Neural cell (in vitro differentiated cells): ENCODE measurements at regions not wholly inside any gene's neighbourhood (a gene's known extent, or its start where the extent isn't known, plus 50 kb on each side); places are given as distances from the start of the nearest gene placed in this dataset.

Source experiments
- H2AFZ ChIP-seq: fragments of 200-600, 300-800 bp; sonication (generic), shearing (Covaris generic); 2 replicates; pipeline ENCODE4 v1.6.0; 2014; ENCODE audit warnings: low read depth, mild to moderate bottlenecking, antibody characterized with exemption, low read length, moderate library complexity
- H3F3A ChIP-seq: fragments of 200-600 bp; shearing (Covaris generic); 2 replicates; pipeline ENCODE4 v1.6.1; 2016; ENCODE audit warnings: mild to moderate bottlenecking, moderate library complexity, mixed read lengths, antibody characterized with exemption, low read length; ENCODE audit not compliant: insufficient read depth, poor library complexity, severe bottlenecking
- H3K27ac ChIP-seq: fragments of 200-600, 300-800 bp; sonication (generic), shearing (Covaris generic); 2 replicates; pipeline ENCODE4 v1.5.1; 2014; ENCODE audit warnings: mild to moderate bottlenecking, low read length, moderate library complexity
- H3K27me3 ChIP-seq: fragments of 300-800, 200-600 bp; sonication (generic), shearing (Covaris generic); 2 replicates; pipeline ENCODE4 v1.6.0; 2014; ENCODE audit warnings: mild to moderate bottlenecking, low read depth, low read length, moderate library complexity; ENCODE audit not compliant: insufficient read depth
- H3K36me3 ChIP-seq: fragments of 300-800, 200-600 bp; sonication (generic), shearing (Covaris generic); 2 replicates; pipeline ENCODE4 v1.5.1; 2014; ENCODE audit warnings: mild to moderate bottlenecking, antibody characterized with exemption, low read length, moderate library complexity; ENCODE audit not compliant: insufficient read depth
- H3K4me2 ChIP-seq: fragments of 300-800, 200-600 bp; sonication (generic), shearing (Covaris generic); 2 replicates; pipeline ENCODE4 v1.6.0; 2014; ENCODE audit warnings: mild to moderate bottlenecking, low read length
- H3K4me3 ChIP-seq: fragments of 300-800, 200-600 bp; sonication (generic), shearing (Covaris generic); 2 replicates; pipeline ENCODE4 v1.5.1; 2014; ENCODE audit warnings: mild to moderate bottlenecking, low read length, moderate library complexity
- H3K79me2 ChIP-seq: fragments of 200-600 bp; shearing (Covaris generic); replicated peaks from 2 replicates; pipeline ENCODE4 v1.6.0; 2014; ENCODE audit warnings: mild to moderate bottlenecking, low read length, moderate library complexity; ENCODE audit not compliant: insufficient read depth
- H3K9ac ChIP-seq: fragments of 300-800, 200-600 bp; sonication (generic), shearing (Covaris generic); 2 replicates; pipeline ENCODE4 v1.6.1; 2016; ENCODE audit warnings: mild to moderate bottlenecking, low read length, mixed read lengths
- H3K9me2 ChIP-seq: fragments of 200-600 bp; shearing (Covaris generic); 2 replicates; pipeline ENCODE4 v1.6.1; 2016; ENCODE audit warnings: mild to moderate bottlenecking, low read length, mixed read lengths; ENCODE audit not compliant: insufficient read depth
- H3K9me3 ChIP-seq: fragments of 200-600, 300-800 bp; sonication (generic), shearing (Covaris generic); 2 replicates; pipeline ENCODE4 v1.6.1; 2016; ENCODE audit warnings: mild to moderate bottlenecking, mixed run types, low read length, moderate library complexity, mixed read lengths
- H4K20me1 ChIP-seq: fragments of 200-600 bp; shearing (Covaris generic); 2 replicates; pipeline ENCODE4 v1.6.1; 2016; ENCODE audit warnings: mild to moderate bottlenecking, mixed run types; ENCODE audit not compliant: insufficient read depth
- CTCF ChIP-seq: fragments of 450-650 bp; IDR thresholded peaks from 2 replicates; pipeline ENCODE4 v1.5.1; 2014; ENCODE audit warnings: antibody characterized with exemption, mild to moderate bottlenecking, moderate library complexity; ENCODE audit not compliant: poor library complexity, severe bottlenecking
- EP300 ChIP-seq: fragments of 450-650 bp; conservative IDR thresholded peaks from 2 replicates; pipeline ENCODE4 v1.6.1; 2014; ENCODE audit warnings: antibody characterized with exemption, mild to moderate bottlenecking, moderate library complexity; ENCODE audit not compliant: poor library complexity, severe bottlenecking
- EZH2 ChIP-seq: fragments of 200-600, 300-800 bp; shearing (Covaris generic), sonication (generic); IDR thresholded peaks from 2 replicates; pipeline ENCODE4 v1.6.1; 2014; ENCODE audit warnings: antibody characterized with exemption, low read length, borderline replicate concordance, mild to moderate bottlenecking; ENCODE audit not compliant: insufficient read depth, poor library complexity, severe bottlenecking
- MXI1 ChIP-seq: fragments of 450-650 bp; conservative IDR thresholded peaks from 2 replicates; pipeline ENCODE4 v1.6.1; 2014; ENCODE audit warnings: antibody characterized with exemption, mild to moderate bottlenecking; ENCODE audit not compliant: poor library complexity, severe bottlenecking
- POLR2AphosphoS5 ChIP-seq: IDR thresholded peaks from 2 replicates; pipeline ENCODE4 v1.6.1; 2012
- RAD21 ChIP-seq: fragments of 450-650 bp; conservative IDR thresholded peaks from 2 replicates; pipeline ENCODE4 v1.6.1; 2014; ENCODE audit warnings: antibody characterized with exemption, mild to moderate bottlenecking, moderate library complexity
- REST ChIP-seq: IDR thresholded peaks from 2 replicates; pipeline ENCODE4 v1.6.1; 2012; ENCODE audit warnings: borderline replicate concordance
- SMC3 ChIP-seq: fragments of 450-650 bp; conservative IDR thresholded peaks from 2 replicates; pipeline ENCODE4 v1.6.1; 2014; ENCODE audit warnings: antibody characterized with exemption, mild to moderate bottlenecking, moderate library complexity; ENCODE audit not compliant: poor library complexity
- TAF1 ChIP-seq: IDR thresholded peaks from 2 replicates; pipeline ENCODE4 v1.6.1; 2012; ENCODE audit warnings: low read depth

- Histone ChIP-seq H3K79me2 (no peaks in the 10 kb centered on the region), H3K9me3 (no peaks in the 10 kb centered on the region), H3K27ac (no peak overlapping the region), H3K9me2 (no peaks in the 10 kb centered on the region), H2AFZ (no peak overlapping the region), H3K36me3 (no peaks in the 10 kb centered on the region), H3K9ac (no peak overlapping the region), H3K4me3 (no peak overlapping the region), H3K4me2 (no peak overlapping the region), H3K27me3 (no peaks in the 10 kb centered on the region), H3F3A (no peaks in the 10 kb centered on the region), H4K20me1 (no peaks in the 10 kb centered on the region)
- TF ChIP-seq SMC3 (no peak), REST (no peak), RAD21 (no peak), MXI1 (no peak), TAF1 (no peak), CTCF (no peak), EZH2 (no peak), POLR2AphosphoS5 (no peak), EP300 (no peak)
Measured at GRCh38 chr3:127063916-127064315, 81.0 kb downstream of the PLXNA1 start.

GRCh38 chr3:127064391-127065137 lies 81.6 kb downstream of the PLXNA1 start:
- H3K9ac ChIP-seq, result no peak overlapping the region
- no peaks in the 10 kb centered on the region for H3K9me3 ChIP-seq
- no peaks in the 10 kb centered on the region for H3K79me2 ChIP-seq
- no peaks in the 10 kb centered on the region for H3K27me3 ChIP-seq
- no peak overlapping the region for H3K4me2 ChIP-seq
- no peaks in the 10 kb centered on the region for H4K20me1 ChIP-seq
- no peak overlapping the region for H2AFZ ChIP-seq
- no peaks in the 10 kb centered on the region for H3F3A ChIP-seq
- TF ChIP-seq POLR2AphosphoS5 (no peak), MXI1 (no peak), SMC3 (no peak), CTCF (no peak), TAF1 (no peak), RAD21 (no peak), REST (no peak)
- no peaks in the 10 kb centered on the region for H3K36me3 ChIP-seq
- no peak overlapping the region for H3K27ac ChIP-seq
- H3K9me2 ChIP-seq, result no peaks in the 10 kb centered on the region
- no peak overlapping the region for H3K4me3 ChIP-seq
